ENCODE measurements at regions not wholly inside any gene's neighbourhood (a gene's known extent, or its start where the extent isn't known, plus 50 kb on each side); places are given as distances from the start of the nearest gene placed in this dataset.

DNA sequence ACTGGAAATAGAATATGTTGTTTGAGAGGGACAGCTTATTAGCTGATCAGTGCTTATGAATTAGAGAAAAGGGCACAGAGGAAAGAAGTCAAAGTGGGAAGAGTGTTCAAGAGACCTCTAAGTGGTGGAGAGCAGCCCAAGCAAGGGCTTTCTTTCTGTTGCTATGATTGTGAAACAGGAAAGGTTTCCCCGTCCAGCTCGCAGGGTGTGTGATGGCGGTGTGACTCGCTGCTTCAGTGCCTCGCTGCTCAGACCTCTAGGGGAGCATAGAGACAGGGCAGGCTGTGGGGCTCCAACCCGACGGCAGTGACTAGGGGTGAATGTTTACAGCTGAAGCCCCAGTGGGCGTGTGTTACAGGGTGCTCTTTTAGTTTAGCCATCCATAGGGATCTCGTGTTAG, 166.5 kb upstream of the COPS8 start:
- no peak for FAIRE-seq
- no peaks in the 10 kb centered on the region for H3K9me3 ChIP-seq (ENCODE audit: low read length)
- ChIA-PET POLR2A (no interaction called here), CTCF (ENCODE audit: low intra/inter-chr PET ratio, low total read pairs) (no interaction called here)
- H3K27me3 ChIP-seq (ENCODE audit: control insufficient read depth in 1 of 2, insufficient read depth in 2 of 2, low read length in 2 of 2) = peaks cover 0 to 12% of the 10 kb centered on the region in 2 experiments; a peak in 3 of 5 replicates
- WGBS (ENCODE audit: low lambda C conversion rate) = 32% methylated on average over 9 of the region's 9 CpGs
- H3K4me2 ChIP-seq (ENCODE audit: low read depth, low read length) = no peak overlapping the region
- intact Hi-C loops (cut with micrococcal nuclease; ENCODE audit: unreplicated experiment) = no loop called here
- no peak overlapping the region for H3K9ac ChIP-seq (ENCODE audit: insufficient read depth, low read depth, low read length)
- BruUV-seq (replicated peaks) = no TSS peak
- no peak overlapping the region for H3K27ac ChIP-seq (ENCODE audit: extremely low read length, insufficient read depth, low read length)
- DNase-seq (ENCODE audit: low spot score) = no peak
- no peak overlapping the region for H2AFZ ChIP-seq (ENCODE audit: low read length)
- no peaks in the 10 kb centered on the region for H4K20me1 ChIP-seq (ENCODE audit: insufficient read depth, low read length)
- TF ChIP-seq PHF8 (CRISPR knock-in tag; IDR thresholded peaks at IDR 0.05) = no peak
- TF ChIP-seq, protein P1, sequence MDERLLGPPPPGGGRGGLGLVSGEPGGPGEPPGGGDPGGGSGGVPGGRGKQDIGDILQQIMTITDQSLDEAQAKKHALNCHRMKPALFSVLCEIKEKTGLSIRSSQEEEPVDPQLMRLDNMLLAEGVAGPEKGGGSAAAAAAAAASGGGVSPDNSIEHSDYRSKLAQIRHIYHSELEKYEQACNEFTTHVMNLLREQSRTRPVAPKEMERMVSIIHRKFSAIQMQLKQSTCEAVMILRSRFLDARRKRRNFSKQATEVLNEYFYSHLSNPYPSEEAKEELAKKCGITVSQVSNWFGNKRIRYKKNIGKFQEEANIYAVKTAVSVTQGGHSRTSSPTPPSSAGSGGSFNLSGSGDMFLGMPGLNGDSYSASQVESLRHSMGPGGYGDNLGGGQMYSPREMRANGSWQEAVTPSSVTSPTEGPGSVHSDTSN (CRISPR knock-in tag; IDR thresholded peaks at IDR 0.05) = no peak
- no peak for TF ChIP-seq SP2 (CRISPR knock-in tag; IDR thresholded peaks at IDR 0.05)
- TF ChIP-seq ZNF549 (CRISPR knock-in tag; IDR thresholded peaks at IDR 0.05) = no peak
- TF ChIP-seq, protein P2, sequence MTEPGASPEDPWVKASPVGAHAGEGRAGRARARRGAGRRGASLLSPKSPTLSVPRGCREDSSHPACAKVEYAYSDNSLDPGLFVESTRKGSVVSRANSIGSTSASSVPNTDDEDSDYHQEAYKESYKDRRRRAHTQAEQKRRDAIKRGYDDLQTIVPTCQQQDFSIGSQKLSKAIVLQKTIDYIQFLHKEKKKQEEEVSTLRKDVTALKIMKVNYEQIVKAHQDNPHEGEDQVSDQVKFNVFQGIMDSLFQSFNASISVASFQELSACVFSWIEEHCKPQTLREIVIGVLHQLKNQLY (CRISPR knock-in tag; IDR thresholded peaks at IDR 0.05) = no peak
- no peak for TF ChIP-seq ESRRA (CRISPR knock-in tag; IDR thresholded peaks at IDR 0.05; ENCODE audit: low read depth)
- no peak for TF ChIP-seq TRIM24 (CRISPR knock-in tag; IDR thresholded peaks at IDR 0.05)
- no peak for TF ChIP-seq SCMH1 (CRISPR knock-in tag; IDR thresholded peaks at IDR 0.05; ENCODE audit: borderline replicate concordance)
- no peak for TF ChIP-seq ZNF644 (CRISPR knock-in tag; IDR thresholded peaks at IDR 0.05; ENCODE audit: low read depth)
- TF ChIP-seq NCOR1 (IDR thresholded peaks at IDR 0.05; ENCODE audit: borderline replicate concordance, low read length) = no peak
- TF ChIP-seq, protein P3, sequence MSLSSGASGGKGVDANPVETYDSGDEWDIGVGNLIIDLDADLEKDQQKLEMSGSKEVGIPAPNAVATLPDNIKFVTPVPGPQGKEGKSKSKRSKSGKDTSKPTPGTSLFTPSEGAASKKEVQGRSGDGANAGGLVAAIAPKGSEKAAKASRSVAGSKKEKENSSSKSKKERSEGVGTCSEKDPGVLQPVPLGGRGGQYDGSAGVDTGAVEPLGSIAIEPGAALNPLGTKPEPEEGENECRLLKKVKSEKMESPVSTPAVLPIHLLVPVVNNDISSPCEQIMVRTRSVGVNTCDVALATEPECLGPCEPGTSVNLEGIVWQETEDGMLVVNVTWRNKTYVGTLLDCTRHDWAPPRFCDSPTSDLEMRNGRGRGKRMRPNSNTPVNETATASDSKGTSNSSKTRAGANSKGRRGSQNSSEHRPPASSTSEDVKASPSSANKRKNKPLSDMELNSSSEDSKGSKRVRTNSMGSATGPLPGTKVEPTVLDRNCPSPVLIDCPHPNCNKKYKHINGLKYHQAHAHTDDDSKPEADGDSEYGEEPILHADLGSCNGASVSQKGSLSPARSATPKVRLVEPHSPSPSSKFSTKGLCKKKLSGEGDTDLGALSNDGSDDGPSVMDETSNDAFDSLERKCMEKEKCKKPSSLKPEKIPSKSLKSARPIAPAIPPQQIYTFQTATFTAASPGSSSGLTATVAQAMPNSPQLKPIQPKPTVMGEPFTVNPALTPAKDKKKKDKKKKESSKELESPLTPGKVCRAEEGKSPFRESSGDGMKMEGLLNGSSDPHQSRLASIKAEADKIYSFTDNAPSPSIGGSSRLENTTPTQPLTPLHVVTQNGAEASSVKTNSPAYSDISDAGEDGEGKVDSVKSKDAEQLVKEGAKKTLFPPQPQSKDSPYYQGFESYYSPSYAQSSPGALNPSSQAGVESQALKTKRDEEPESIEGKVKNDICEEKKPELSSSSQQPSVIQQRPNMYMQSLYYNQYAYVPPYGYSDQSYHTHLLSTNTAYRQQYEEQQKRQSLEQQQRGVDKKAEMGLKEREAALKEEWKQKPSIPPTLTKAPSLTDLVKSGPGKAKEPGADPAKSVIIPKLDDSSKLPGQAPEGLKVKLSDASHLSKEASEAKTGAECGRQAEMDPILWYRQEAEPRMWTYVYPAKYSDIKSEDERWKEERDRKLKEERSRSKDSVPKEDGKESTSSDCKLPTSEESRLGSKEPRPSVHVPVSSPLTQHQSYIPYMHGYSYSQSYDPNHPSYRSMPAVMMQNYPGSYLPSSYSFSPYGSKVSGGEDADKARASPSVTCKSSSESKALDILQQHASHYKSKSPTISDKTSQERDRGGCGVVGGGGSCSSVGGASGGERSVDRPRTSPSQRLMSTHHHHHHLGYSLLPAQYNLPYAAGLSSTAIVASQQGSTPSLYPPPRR (CRISPR knock-in tag; IDR thresholded peaks at IDR 0.05; ENCODE audit: borderline replicate concordance) = no peak
- no peak for TF ChIP-seq NCOA2 (CRISPR knock-in tag; IDR thresholded peaks at IDR 0.05)
- no peak for TF ChIP-seq RELA (CRISPR knock-in tag; IDR thresholded peaks at IDR 0.05)
- no peak for TF ChIP-seq FOXM1 (CRISPR knock-in tag; IDR thresholded peaks at IDR 0.05)
- TF ChIP-seq, protein P4, sequence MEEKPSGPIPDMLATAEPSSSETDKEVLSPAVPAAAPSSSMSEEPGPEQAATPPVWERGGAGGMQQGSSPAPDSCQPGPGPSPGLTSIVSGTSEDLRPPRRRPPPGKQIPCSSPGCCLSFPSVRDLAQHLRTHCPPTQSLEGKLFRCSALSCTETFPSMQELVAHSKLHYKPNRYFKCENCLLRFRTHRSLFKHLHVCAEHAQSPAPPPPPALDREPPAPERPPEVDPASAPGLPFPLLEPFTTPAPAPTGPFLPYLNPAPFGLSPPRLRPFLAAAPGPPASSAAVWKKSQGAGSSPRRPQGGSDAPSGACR (CRISPR knock-in tag; IDR thresholded peaks at IDR 0.05) = no peak
- in situ Hi-C loops (cut with HindIII; ENCODE audit: extremely low pct_ligation_motif_present, low pct_unique_long_range_greater_than_20kb) = no loop called here
- H3K79me2 ChIP-seq (ENCODE audit: insufficient read depth, low read length) = no peaks in the 10 kb centered on the region
- H3K4me3 ChIP-seq (replicated peaks in 1 of 3; ENCODE audit: insufficient read depth in 1 of 3, low read depth in 2 of 3, low read length in 3 of 3) = no peak overlapping the region
- ATAC-seq = peak; percentile 62
- no peaks in the 10 kb centered on the region for H3K4me1 ChIP-seq (ENCODE audit: insufficient read depth, low read length)
- H3K36me3 ChIP-seq (replicated peaks in 1 of 2; ENCODE audit: control insufficient read depth in 1 of 2, insufficient read depth in 2 of 2, low read length in 2 of 2) = no peaks in the 10 kb centered on the region

Measured in HepG2 (cell line).